Aorta (tissue), 5 donors: ENCODE measurements at regions not wholly inside any gene's neighbourhood (a gene's known extent, or its start where the extent isn't known, plus 50 kb on each side); places are given as distances from the start of the nearest gene placed in this dataset.
A peak's percentile ranks its signal among the peaks of the same experiment; 100 is the strongest.
"Not testable (repeated sequence)": the region's sequence is repeated elsewhere in the genome, so short reads cannot be mapped to it uniquely, and the experiment has no call there.

Source experiments
- ATAC-seq: fragments of 200-7000 bp; cut with Tn5 transposase; one replicate; pipeline ENCODE4 v1.9.1; 2022; ENCODE audit warnings: moderate library complexity; ENCODE audit not compliant: low FRiP score
- DNase-seq, 2 donors: peaks; one replicate each; pipeline ENCODE4 v3.0.0-alpha.2; 2020
- H3K27ac ChIP-seq, 2 donors: one replicate each; pipeline ENCODE4 v1.5.1; 2013; ENCODE audit warnings: low read length in 2 of 2, mild to moderate bottlenecking in 2 of 2, moderate library complexity in 2 of 2, control low read depth in 1 of 2, inconsistent platforms in 1 of 2, low read depth in 1 of 2
- H3K27me3 ChIP-seq, 2 donors: one replicate each; pipeline ENCODE4 v1.6.1; 2013; ENCODE audit warnings: control low read depth in 1 of 2, low read length in 1 of 2, mild to moderate bottlenecking in 1 of 2, moderate library complexity in 1 of 2; ENCODE audit not compliant: insufficient read depth in 2 of 2, control insufficient read depth in 1 of 2
- H3K36me3 ChIP-seq, 2 donors: one replicate each; pipeline ENCODE4 v1.6.1; 2013; ENCODE audit warnings: control low read depth in 1 of 2, low read length in 1 of 2, mild to moderate bottlenecking in 1 of 2; ENCODE audit not compliant: insufficient read depth in 2 of 2, control insufficient read depth in 1 of 2
- H3K4me1 ChIP-seq, 2 donors: one replicate each; pipeline ENCODE4 v1.6.1; 2013; ENCODE audit warnings: low read length in 2 of 2, control low read depth in 1 of 2, mild to moderate bottlenecking in 1 of 2, moderate library complexity in 1 of 2; ENCODE audit not compliant: insufficient read depth in 2 of 2, control insufficient read depth in 1 of 2
- H3K4me3 ChIP-seq, 2 donors: one replicate each; pipeline ENCODE4 v1.5.1; 2013; ENCODE audit warnings: low read length in 2 of 2, control low read depth in 1 of 2, mild to moderate bottlenecking in 1 of 2
- H3K9me3 ChIP-seq: one replicate; pipeline ENCODE4 v1.6.1; 2013; ENCODE audit warnings: mild to moderate bottlenecking, low read length; ENCODE audit not compliant: control insufficient read depth
- WGBS, 2 donors: extraction: QIAGEN DNeasy Blood & Tissue Kit; methylation state at CpG; one replicate each; pipeline ENCODE4 v1.1.7; 2013; 5-methylcytosine and 5-hydroxymethylcytosine counted together
- intact Hi-C, 2 donors: fragments of 100-400 bp; cut with DNase I; formaldehyde crosslinking; loops; one replicate each; pipeline versions ENCODE4 v1.14.2 to v1.15.0; 2022
- donor health status: healthy with polysubstance abuse.
- donor health status: Bipolar disorder and iron deficiency.
- donor health status: DM: no; HTN: no; CAD: no.
- donor health status: DM: no; HTN: no; CAD: no.
- donor health status: DM: yes; HTN: yes; CAD: no.

GRCh38 chr15:31221936-31222515, 104.6 kb upstream of the KLF13 start:
- intact Hi-C loops = loop anchor here in 1 of 2 donors (10.0 kb wide), 1 partner anchor 103 kb away; the partner anchor contains the start of gene KLF13
- peaks cover 0 to 3% of the 10 kb centered on the region in 2 donors for H3K4me1 ChIP-seq
- H3K27me3 ChIP-seq = no peaks in the 10 kb centered on the region
- 84 to 85% methylated on average over 11 of the region's 11 CpGs for WGBS, 2 donors
- no peak overlapping the region for H3K27ac ChIP-seq
- no peak overlapping the region for H3K4me3 ChIP-seq
- DNase-seq (no peak), ATAC-seq (no peak)
- H3K9me3 ChIP-seq = no peaks in the 10 kb centered on the region
- H3K36me3 ChIP-seq = no peaks in the 10 kb centered on the region

- intact Hi-C loops = loop anchor here in 1 of 2 donors (10.0 kb wide), 1 partner anchor 102 kb away; the partner anchor contains the start of gene KLF13
- DNase-seq = no peak
- WGBS, 2 donors = 86 to 90% methylated on average over 10 of the region's 10 CpGs
- Histone ChIP-seq H3K4me3 (no peak overlapping the region), H3K27ac (no peak overlapping the region), H3K9me3 (no peaks in the 10 kb centered on the region), H3K36me3 (no peaks in the 10 kb centered on the region), H3K27me3 (no peaks in the 10 kb centered on the region), H3K4me1 (peaks cover 0 to 3% of the 10 kb centered on the region in 2 donors)
- ATAC-seq = peak; percentile 23
These were observed 103.8 kb upstream of the KLF13 start for GRCh38 chr15:31222773-31223341.

GRCh38 chr15:31223478-31224350, 102.9 kb upstream of the KLF13 start:
- ATAC-seq (peak; percentile 45), DNase-seq (no peak)
- WGBS, 2 donors = 25 to 30% methylated on average over 42 of the region's 42 CpGs
- H3K27ac ChIP-seq = no peak overlapping the region
- H3K36me3 ChIP-seq = no peaks in the 10 kb centered on the region
- H3K4me3 ChIP-seq = peak overlapping the region in 1 of 2 donors; percentile 9
- H3K4me1 ChIP-seq = peaks cover 0 to 1% of the 10 kb centered on the region in 2 donors
- no peaks in the 10 kb centered on the region for H3K27me3 ChIP-seq
- no peaks in the 10 kb centered on the region for H3K9me3 ChIP-seq
- intact Hi-C loops = loop anchor here in 1 of 2 donors (10.0 kb wide), 1 partner anchor 101 kb away; the partner anchor contains the start of gene KLF13

- DNase-seq, H3K36me3 ChIP-seq, H3K9me3 ChIP-seq, H3K4me1 ChIP-seq, H3K27ac ChIP-seq, ATAC-seq, H3K4me3 ChIP-seq, H3K27me3 ChIP-seq: not testable (repeated sequence)
- WGBS, 2 donors = 55 to 56% methylated on average over 4 of the region's 4 CpGs
- intact Hi-C loops = loop anchor here in 1 of 2 donors (10.0 kb wide), 1 partner anchor 100 kb away; the partner anchor contains the start of gene KLF13
These were observed 102.0 kb upstream of the KLF13 start for GRCh38 chr15:31224661-31225060.

GRCh38 chr15:31225356-31225955, 101.2 kb upstream of the KLF13 start:
- WGBS, 2 donors = 94% methylated on average over 18 of the region's 18 CpGs
- no peaks in the 10 kb centered on the region for H3K4me1 ChIP-seq
- H3K27ac ChIP-seq = no peak overlapping the region
- no peaks in the 10 kb centered on the region for H3K9me3 ChIP-seq
- H3K36me3 ChIP-seq = no peaks in the 10 kb centered on the region
- no peak for DNase-seq
- H3K4me3 ChIP-seq = no peak overlapping the region
- intact Hi-C loops = loop anchor here in 1 of 2 donors (10.0 kb wide), 1 partner anchor 99 kb away; the partner anchor contains the start of gene KLF13
- ATAC-seq = no peak
- no peaks in the 10 kb centered on the region for H3K27me3 ChIP-seq

- Histone ChIP-seq H3K9me3 (no peaks in the 10 kb centered on the region), H3K36me3 (no peaks in the 10 kb centered on the region), H3K4me1 (no peaks in the 10 kb centered on the region), H3K27me3 (no peaks in the 10 kb centered on the region), H3K27ac (no peak overlapping the region), H3K4me3 (no peak overlapping the region)
- 96% methylated on average over 9 of the region's 9 CpGs for WGBS, 2 donors
- intact Hi-C loops = loop anchor here in 1 of 2 donors (10.0 kb wide), 1 partner anchor 99 kb away; the partner anchor contains the start of gene KLF13
- ATAC-seq (no peak), DNase-seq (no peak)
These were observed 100.6 kb upstream of the KLF13 start for GRCh38 chr15:31226021-31226420.

GRCh38 chr15:31227235-31227634, 99.4 kb upstream of the KLF13 start:
- ATAC-seq (no peak), DNase-seq (no peak)
- intact Hi-C loops = loop anchor here in 1 of 2 donors (10.0 kb wide), 1 partner anchor 98 kb away; the partner anchor contains the start of gene KLF13
- H3K9me3 ChIP-seq = no peaks in the 10 kb centered on the region
- no peak overlapping the region for H3K4me3 ChIP-seq
- no peaks in the 10 kb centered on the region for H3K27me3 ChIP-seq
- no peaks in the 10 kb centered on the region for H3K4me1 ChIP-seq
- no peaks in the 10 kb centered on the region for H3K36me3 ChIP-seq
- no peak overlapping the region for H3K27ac ChIP-seq
- 90 to 91% methylated on average over 2 of the region's 2 CpGs for WGBS, 2 donors

GRCh38 chr15:31228011-31228484, 98.6 kb upstream of the KLF13 start:
- Histone ChIP-seq H3K4me1 (no peaks in the 10 kb centered on the region), H3K36me3 (no peaks in the 10 kb centered on the region), H3K27ac (no peak overlapping the region), H3K27me3 (no peaks in the 10 kb centered on the region), H3K4me3 (no peak overlapping the region), H3K9me3 (no peaks in the 10 kb centered on the region)
- ATAC-seq (no peak), DNase-seq (no peak)
- intact Hi-C loops = loop anchor here in 1 of 2 donors (10.0 kb wide), 1 partner anchor 97 kb away; the partner anchor contains the start of gene KLF13
- WGBS, 2 donors = 64 to 71% methylated on average over 7 of the region's 7 CpGs
